BLaER1 treated with 17β-estradiol and CSF1 and Interleukin-3, amounts not matched to agents 10 nM and 100 nM (cell line): ENCODE measurements at regions not wholly inside any gene's neighbourhood (a gene's known extent, or its start where the extent isn't known, plus 50 kb on each side); places are given as distances from the start of the nearest gene placed in this dataset.

Experiments
- H3K27ac ChIP-seq, 11 experiments: shearing (Covaris generic); formaldehyde crosslinking; 2 replicates each; pipeline ENCODE4 v1.8.1; 2022
- H3K27me3 ChIP-seq, 11 experiments: shearing (Covaris generic); formaldehyde crosslinking; 2 replicates each; pipeline ENCODE4 v1.8.1; 2022
- H3K36me3 ChIP-seq, 11 experiments: shearing (Covaris generic); formaldehyde crosslinking; 2 replicates each; pipeline ENCODE4 v1.8.1; 2022
- H3K4me1 ChIP-seq, 10 experiments: shearing (Covaris generic); formaldehyde crosslinking; 2 replicates each; pipeline ENCODE4 v1.8.1; 2022
- H3K4me2 ChIP-seq, 11 experiments: shearing (Covaris generic); formaldehyde crosslinking; 2 replicates each; pipeline ENCODE4 v1.8.1; 2022
- H3K4me3 ChIP-seq, 10 experiments: shearing (Covaris generic); formaldehyde crosslinking; 2 replicates each; pipeline ENCODE4 v1.8.1; 2022
- H3K9ac ChIP-seq, 11 experiments: shearing (Covaris generic); formaldehyde crosslinking; 2 replicates each; pipeline ENCODE4 v1.8.1; 2022
- H3K9me3 ChIP-seq, 11 experiments: shearing (Covaris generic); formaldehyde crosslinking; replicated peaks in 1 of 11; 2 replicates each; pipeline ENCODE4 v1.8.1; 2022
- H4K20me1 ChIP-seq, 11 experiments: shearing (Covaris generic); formaldehyde crosslinking; 2 replicates each; pipeline ENCODE4 v1.8.1; 2022
- Cebpa-rat ChIP-seq, 11 experiments: shearing (Covaris generic); IDR thresholded peaks; 2 replicates each; pipeline ENCODE4 v1.8.1; 2022

DNA sequence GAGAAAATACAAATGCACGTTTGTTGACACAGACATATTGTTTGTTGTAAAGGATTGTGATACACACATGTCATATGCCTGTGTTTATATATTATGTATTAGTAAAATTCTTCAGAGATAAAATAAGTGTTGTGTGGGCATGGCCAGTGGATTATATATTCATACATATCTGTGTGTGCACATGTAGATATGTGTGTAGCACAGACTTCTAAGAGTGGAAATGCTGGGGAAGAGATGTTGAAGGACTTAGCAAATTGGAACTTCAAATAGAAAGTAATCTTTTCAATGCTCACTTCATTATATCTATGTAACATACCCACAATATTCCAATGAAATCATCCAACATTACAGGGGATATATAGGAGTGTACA, 413.2 kb downstream of the LMO7 start:
- H3K9me3 ChIP-seq = no peaks in the 10 kb centered on the region
- H3K9ac ChIP-seq = no peak overlapping the region
- H3K4me3 ChIP-seq = no peak overlapping the region
- no peaks in the 10 kb centered on the region for H3K36me3 ChIP-seq
- no peak overlapping the region for H3K27ac ChIP-seq
- no peaks in the 10 kb centered on the region for H4K20me1 ChIP-seq
- no peaks in the 10 kb centered on the region for H3K4me1 ChIP-seq
- H3K27me3 ChIP-seq = no peaks in the 10 kb centered on the region
- no peak for TF ChIP-seq Cebpa-rat (IDR thresholded peaks at IDR 0.05)
- H3K4me2 ChIP-seq = no peak overlapping the region

DNA sequence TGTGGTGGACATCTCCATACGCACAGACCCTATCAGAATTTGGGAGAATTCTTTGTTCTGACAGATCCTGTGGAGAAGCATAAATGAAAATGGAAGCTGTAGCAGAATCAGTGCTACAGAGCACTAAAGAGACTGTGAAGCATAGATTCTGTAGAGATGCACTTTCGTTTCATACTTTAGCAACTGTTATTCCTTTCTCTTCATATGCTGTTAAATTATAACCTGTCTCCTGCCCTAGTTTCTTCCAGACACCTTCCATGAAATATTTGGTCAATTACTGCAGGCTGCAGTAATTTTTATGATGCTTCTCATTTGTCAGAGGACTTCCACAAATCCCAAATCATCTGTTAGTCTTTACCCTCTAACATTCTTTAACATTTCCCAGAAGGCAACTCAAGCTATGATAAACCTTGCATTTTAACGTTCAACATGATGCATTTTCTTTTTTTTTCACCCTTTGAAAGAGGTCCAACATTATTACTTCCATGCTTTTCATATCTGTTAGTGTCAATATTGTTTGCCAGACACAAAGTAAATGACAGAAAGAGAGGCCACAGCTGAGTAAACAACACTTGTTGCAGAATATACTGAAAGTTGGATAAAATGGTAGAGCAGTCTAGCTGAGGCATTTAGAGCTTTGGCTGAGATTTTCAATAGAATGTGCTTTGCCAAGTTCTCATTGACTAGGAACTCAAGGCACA, 412.7 kb downstream of the LMO7 start:
- no peak overlapping the region for H3K4me2 ChIP-seq
- no peaks in the 10 kb centered on the region for H3K4me1 ChIP-seq
- no peak overlapping the region for H3K27ac ChIP-seq
- H3K4me3 ChIP-seq = no peak overlapping the region
- H3K36me3 ChIP-seq = no peaks in the 10 kb centered on the region
- H3K9me3 ChIP-seq = no peaks in the 10 kb centered on the region
- no peaks in the 10 kb centered on the region for H3K27me3 ChIP-seq
- no peak for TF ChIP-seq Cebpa-rat (IDR thresholded peaks at IDR 0.05)
- no peak overlapping the region for H3K9ac ChIP-seq
- no peaks in the 10 kb centered on the region for H4K20me1 ChIP-seq

DNA sequence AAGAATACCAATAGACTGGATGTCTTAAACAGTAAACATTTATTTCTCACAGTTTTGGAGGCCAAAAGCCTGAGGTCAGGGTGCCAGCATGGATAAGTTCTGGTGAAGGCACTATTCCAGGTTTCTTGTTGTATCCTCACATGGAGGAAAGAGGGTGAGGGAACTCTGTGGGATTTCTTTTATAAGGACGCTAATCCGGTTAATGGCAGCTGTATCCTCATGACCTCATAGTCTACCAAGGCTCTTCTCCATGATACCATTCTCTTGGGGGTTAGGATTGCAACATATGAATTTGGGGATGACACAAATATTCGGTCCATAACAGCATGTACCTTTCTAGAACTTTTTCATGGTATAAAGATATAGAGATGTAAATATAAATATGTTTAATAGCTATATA, 412.0 kb downstream of the LMO7 start:
- Histone ChIP-seq H3K36me3 (no peaks in the 10 kb centered on the region), H3K27me3 (no peaks in the 10 kb centered on the region), H3K9ac (no peak overlapping the region), H3K9me3 (no peaks in the 10 kb centered on the region), H3K4me1 (no peaks in the 10 kb centered on the region), H3K27ac (no peak overlapping the region), H3K4me2 (no peak overlapping the region), H3K4me3 (no peak overlapping the region), H4K20me1 (no peaks in the 10 kb centered on the region)
- TF ChIP-seq Cebpa-rat (IDR thresholded peaks at IDR 0.05) = no peak

DNA sequence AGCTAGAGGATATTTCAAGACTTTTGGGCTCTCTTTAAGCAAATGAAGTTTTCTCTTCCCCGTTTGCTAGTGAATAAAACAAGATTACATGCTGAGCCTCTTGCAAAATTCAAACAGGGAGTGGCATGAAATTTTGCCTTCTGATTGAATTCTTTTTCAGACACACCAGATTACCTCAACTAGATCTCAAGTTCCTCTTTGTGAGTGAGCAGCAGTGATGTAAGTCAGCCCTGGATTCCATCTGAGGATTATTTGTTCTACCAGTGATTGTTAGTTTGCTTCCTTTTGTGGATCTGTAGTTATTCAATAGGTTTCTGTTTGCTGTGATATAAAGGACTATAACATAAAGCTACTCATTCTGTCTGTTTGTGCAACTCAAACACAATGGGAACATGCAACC, 407.7 kb downstream of the LMO7 start:
- no peaks in the 10 kb centered on the region for H3K4me1 ChIP-seq
- no peak overlapping the region for H3K9ac ChIP-seq
- no peak overlapping the region for H3K4me3 ChIP-seq
- H3K27me3 ChIP-seq = no peaks in the 10 kb centered on the region
- H3K9me3 ChIP-seq = no peaks in the 10 kb centered on the region
- no peaks in the 10 kb centered on the region for H3K36me3 ChIP-seq
- no peak for TF ChIP-seq Cebpa-rat (IDR thresholded peaks at IDR 0.05)
- H4K20me1 ChIP-seq = no peaks in the 10 kb centered on the region
- H3K27ac ChIP-seq = no peak overlapping the region
- H3K4me2 ChIP-seq = no peak overlapping the region

DNA sequence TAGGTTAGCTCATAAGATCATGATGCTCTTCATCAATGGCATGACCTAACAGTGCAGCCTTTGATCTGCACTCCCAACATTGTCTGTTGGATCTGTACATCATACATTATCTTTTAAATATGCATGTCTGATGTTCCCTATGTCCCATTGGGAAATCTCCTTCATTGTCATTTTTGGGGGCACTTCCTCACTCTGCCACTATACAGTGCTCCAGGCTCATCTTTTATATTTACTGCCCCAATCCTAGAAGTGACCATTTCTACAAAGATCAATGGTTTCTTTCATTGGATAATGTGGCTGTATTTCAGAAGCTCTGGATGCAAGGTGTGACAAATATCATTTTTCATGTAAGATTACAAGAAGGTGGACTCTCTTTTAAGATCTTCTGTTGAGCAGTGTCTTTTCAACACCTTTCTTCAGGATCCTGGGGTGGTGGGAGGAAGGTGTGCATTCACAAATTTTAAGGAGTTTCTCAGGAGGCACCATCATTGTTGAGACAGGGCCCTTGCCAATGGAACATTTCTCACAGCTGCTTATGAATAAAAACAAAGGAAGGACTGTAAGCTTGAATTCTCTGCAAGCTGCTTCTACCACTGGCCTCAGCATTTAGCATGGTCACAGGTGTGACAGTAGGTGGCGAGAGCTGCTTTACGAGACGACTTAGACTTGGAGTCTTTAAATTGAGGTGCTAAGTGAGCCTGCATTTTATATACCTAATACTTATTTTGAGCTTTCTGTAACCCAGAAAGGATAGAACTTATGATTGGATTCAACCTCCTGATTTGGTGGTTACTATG, 403.0 kb downstream of the LMO7 start:
- H3K9me3 ChIP-seq = no peaks in the 10 kb centered on the region
- H3K36me3 ChIP-seq = no peaks in the 10 kb centered on the region
- no peak overlapping the region for H3K27ac ChIP-seq
- H3K4me2 ChIP-seq = no peak overlapping the region
- H3K4me1 ChIP-seq = peaks cover 0 to 5% (median 0%) of the 10 kb centered on the region in 10 experiments; a peak in 3 of 20 replicates
- no peaks in the 10 kb centered on the region for H4K20me1 ChIP-seq
- H3K4me3 ChIP-seq = no peak overlapping the region
- no peak overlapping the region for H3K9ac ChIP-seq
- no peak for TF ChIP-seq Cebpa-rat (IDR thresholded peaks at IDR 0.05)
- no peaks in the 10 kb centered on the region for H3K27me3 ChIP-seq

DNA sequence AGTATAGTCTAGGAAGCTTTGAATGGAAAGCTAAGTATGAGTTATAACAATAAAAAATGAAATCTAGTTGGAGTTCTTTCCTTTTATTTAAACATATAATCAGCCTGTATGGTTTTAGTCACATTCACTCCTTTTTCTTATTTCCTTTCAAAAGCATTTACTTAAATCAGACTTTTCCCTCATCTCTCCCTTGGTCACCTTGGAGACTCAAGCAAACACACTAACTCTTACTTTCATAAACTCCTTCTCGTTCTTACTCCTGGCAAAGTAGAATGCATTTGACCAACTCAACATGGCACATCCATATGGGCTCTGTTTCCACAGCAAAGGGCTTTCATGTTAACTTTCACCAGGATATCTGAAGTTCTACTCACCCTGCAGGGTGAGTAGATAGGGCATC, 400.0 kb downstream of the LMO7 start:
- Histone ChIP-seq H3K9ac (no peak overlapping the region), H3K9me3 (no peaks in the 10 kb centered on the region), H3K4me1 (peaks cover 0 to 5% (median 0%) of the 10 kb centered on the region in 10 experiments; a peak in 3 of 20 replicates), H3K27ac (peak overlapping the region in 1 of 11 experiments; percentile 39; a peak in 1 of 22 replicates), H3K4me2 (peak overlapping the region in 1 of 11 experiments; percentile 26; a peak in 1 of 22 replicates), H4K20me1 (no peaks in the 10 kb centered on the region), H3K27me3 (no peaks in the 10 kb centered on the region), H3K36me3 (no peaks in the 10 kb centered on the region), H3K4me3 (no peak overlapping the region)
- TF ChIP-seq Cebpa-rat (IDR thresholded peaks at IDR 0.05) = no peak

DNA sequence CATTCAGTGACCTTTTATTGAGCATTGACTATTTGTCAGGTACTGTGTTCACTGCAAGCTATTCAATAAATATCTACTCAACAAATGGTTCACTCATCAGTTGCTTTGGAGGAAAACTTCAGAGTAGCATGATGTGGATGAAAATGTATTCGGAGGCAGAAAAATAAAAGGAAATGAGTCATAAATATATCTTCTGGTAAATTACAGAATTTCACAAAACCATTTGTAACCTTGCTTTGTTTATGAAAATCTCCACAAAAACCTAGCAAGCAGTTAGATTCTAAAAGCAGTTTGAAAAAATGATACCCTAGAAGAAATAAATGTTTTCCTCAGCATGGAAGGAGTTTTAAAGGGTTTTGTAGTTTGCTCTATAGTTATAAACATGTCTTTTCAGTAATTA, 399.6 kb downstream of the LMO7 start:
- no peak for TF ChIP-seq Cebpa-rat (IDR thresholded peaks at IDR 0.05)
- no peaks in the 10 kb centered on the region for H3K9me3 ChIP-seq
- no peak overlapping the region for H3K4me3 ChIP-seq
- peak overlapping the region in 1 of 11 experiments; percentile 39; a peak in 1 of 22 replicates for H3K27ac ChIP-seq
- no peak overlapping the region for H3K9ac ChIP-seq
- H3K4me1 ChIP-seq = peaks cover 0 to 5% (median 0%) of the 10 kb centered on the region in 10 experiments; a peak in 3 of 20 replicates
- H3K36me3 ChIP-seq = no peaks in the 10 kb centered on the region
- peak overlapping the region in 1 of 11 experiments; percentile 26; a peak in 1 of 22 replicates for H3K4me2 ChIP-seq
- no peaks in the 10 kb centered on the region for H3K27me3 ChIP-seq
- H4K20me1 ChIP-seq = no peaks in the 10 kb centered on the region

DNA sequence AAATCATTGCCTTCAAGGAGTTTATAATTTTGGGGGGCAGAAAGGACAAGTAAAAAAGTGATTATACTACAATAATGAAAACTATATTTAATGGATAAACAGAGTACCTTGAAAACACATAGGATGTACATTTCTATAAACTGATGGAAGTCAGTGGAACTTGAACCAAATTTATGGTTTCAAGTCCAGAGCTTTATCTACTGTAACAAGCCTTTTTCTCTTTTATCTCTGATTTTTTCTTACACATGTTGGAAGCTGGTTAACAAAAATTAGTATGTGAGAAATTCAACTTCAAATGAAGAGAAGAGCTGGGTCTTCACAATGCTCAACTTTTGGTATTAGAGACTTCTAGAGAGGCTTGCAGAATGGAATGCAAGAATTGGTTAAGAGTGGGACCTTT, 393.6 kb downstream of the LMO7 start:
- Histone ChIP-seq H3K4me2 (no peak overlapping the region), H4K20me1 (no peaks in the 10 kb centered on the region), H3K27me3 (no peaks in the 10 kb centered on the region), H3K36me3 (no peaks in the 10 kb centered on the region), H3K4me1 (no peaks in the 10 kb centered on the region), H3K27ac (no peak overlapping the region), H3K9me3 (no peaks in the 10 kb centered on the region), H3K4me3 (no peak overlapping the region), H3K9ac (no peak overlapping the region)
- TF ChIP-seq Cebpa-rat (IDR thresholded peaks at IDR 0.05) = no peak

DNA sequence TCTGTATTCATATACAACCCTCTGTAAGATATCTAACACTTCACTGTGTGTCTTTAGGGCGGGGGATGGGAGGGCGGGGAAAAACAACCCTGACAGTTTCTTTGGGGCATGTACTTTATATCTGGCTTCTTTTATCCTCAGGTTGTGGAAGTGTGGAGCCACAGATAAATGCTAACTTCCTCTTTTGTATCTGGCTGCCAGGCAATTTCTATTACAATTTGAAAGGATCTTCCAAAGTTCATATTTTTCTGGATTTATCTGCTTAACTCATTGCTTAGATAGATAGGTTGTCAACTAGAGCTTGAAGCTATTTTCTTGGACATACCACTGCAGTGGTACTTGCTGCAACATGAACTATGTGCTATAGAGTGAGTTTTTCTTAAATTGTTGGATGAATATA, 393.0 kb downstream of the LMO7 start:
- no peaks in the 10 kb centered on the region for H3K9me3 ChIP-seq
- H3K27ac ChIP-seq = no peak overlapping the region
- TF ChIP-seq Cebpa-rat (IDR thresholded peaks at IDR 0.05) = no peak
- no peak overlapping the region for H3K9ac ChIP-seq
- H3K27me3 ChIP-seq = no peaks in the 10 kb centered on the region
- no peak overlapping the region for H3K4me3 ChIP-seq
- no peaks in the 10 kb centered on the region for H3K36me3 ChIP-seq
- H3K4me2 ChIP-seq = no peak overlapping the region
- no peaks in the 10 kb centered on the region for H3K4me1 ChIP-seq
- no peaks in the 10 kb centered on the region for H4K20me1 ChIP-seq

DNA sequence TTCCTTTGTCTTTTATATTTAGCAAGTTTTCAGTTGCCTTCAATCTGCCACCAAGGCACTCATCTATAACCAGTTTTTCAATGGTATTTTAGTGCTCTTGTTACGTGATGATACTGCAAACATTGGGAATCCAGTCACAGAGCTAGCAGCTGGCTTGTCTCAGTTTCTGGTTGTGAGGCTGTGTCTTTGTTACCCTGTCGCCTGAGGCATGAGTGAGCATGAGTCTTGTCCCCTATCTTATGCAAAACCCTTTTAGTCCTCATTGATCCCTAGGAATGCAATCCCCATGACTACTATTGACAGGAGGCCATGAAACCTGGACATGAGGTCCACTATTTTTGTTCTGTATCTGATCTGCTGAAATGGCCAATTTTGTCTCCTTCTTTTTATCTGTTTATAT, 391.0 kb downstream of the LMO7 start:
- Histone ChIP-seq H3K4me1 (no peaks in the 10 kb centered on the region), H3K4me2 (no peak overlapping the region), H4K20me1 (no peaks in the 10 kb centered on the region), H3K9me3 (no peaks in the 10 kb centered on the region), H3K9ac (no peak overlapping the region), H3K27me3 (no peaks in the 10 kb centered on the region), H3K4me3 (no peak overlapping the region), H3K27ac (no peak overlapping the region), H3K36me3 (no peaks in the 10 kb centered on the region)
- TF ChIP-seq Cebpa-rat (IDR thresholded peaks at IDR 0.05) = no peak
